ENCODE measurements at regions not wholly inside any gene's neighbourhood (a gene's known extent, or its start where the extent isn't known, plus 50 kb on each side); places are given as distances from the start of the nearest gene placed in this dataset.

DNA sequence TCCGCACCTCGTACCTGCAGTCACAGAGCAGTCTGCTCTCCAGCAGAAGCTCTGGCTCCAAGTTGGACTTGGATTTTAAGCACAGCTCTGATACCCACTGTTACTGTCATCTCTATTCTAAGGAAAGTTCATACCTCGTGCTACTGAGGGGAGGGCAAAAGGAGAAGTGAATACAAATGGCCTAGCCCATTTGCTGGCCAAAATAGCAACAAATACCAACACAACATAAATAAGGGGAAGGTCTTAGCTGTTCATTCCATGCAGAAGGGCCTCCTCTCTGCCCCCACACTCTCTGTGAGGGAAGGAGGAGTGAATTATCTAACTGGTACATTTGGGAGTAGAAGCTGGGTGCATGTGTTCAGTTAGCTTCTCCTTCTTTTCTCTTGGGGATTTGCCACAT, 739.4 kb upstream of the RAB6C start:
- H2AFZ ChIP-seq = no peak overlapping the region
- H3K9me3 ChIP-seq (ENCODE audit: low read depth) = no peaks in the 10 kb centered on the region
- TF ChIP-seq EZH2 (IDR thresholded peaks at IDR 0.05; ENCODE audit: borderline replicate concordance) = no peak
- TF ChIP-seq EZH2phosphoT487 (IDR thresholded peaks at IDR 0.05; ENCODE audit: low read depth, severe bottlenecking, unreplicated experiment) = no peak
- TF ChIP-seq, protein P1, sequence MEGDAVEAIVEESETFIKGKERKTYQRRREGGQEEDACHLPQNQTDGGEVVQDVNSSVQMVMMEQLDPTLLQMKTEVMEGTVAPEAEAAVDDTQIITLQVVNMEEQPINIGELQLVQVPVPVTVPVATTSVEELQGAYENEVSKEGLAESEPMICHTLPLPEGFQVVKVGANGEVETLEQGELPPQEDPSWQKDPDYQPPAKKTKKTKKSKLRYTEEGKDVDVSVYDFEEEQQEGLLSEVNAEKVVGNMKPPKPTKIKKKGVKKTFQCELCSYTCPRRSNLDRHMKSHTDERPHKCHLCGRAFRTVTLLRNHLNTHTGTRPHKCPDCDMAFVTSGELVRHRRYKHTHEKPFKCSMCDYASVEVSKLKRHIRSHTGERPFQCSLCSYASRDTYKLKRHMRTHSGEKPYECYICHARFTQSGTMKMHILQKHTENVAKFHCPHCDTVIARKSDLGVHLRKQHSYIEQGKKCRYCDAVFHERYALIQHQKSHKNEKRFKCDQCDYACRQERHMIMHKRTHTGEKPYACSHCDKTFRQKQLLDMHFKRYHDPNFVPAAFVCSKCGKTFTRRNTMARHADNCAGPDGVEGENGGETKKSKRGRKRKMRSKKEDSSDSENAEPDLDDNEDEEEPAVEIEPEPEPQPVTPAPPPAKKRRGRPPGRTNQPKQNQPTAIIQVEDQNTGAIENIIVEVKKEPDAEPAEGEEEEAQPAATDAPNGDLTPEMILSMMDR (IDR thresholded peaks at IDR 0.05; ENCODE audit: poor library complexity) = no peak
- no peaks in the 10 kb centered on the region for H4K20me1 ChIP-seq (ENCODE audit: insufficient read depth, poor library complexity, severe bottlenecking)
- no peak overlapping the region for H3K27ac ChIP-seq
- WGBS (ENCODE audit: low lambda C conversion rate, missing lambda C conversion rate) = 95% methylated on average over 3 of the region's 3 CpGs
- no peaks in the 10 kb centered on the region for H3K36me3 ChIP-seq (replicated peaks; ENCODE audit: insufficient read depth, low read depth)
- H3K27me3 ChIP-seq = no peaks in the 10 kb centered on the region
- no peak overlapping the region for H3K4me2 ChIP-seq
- no peaks in the 10 kb centered on the region for H3K4me1 ChIP-seq (ENCODE audit: insufficient read depth)
- no peaks in the 10 kb centered on the region for H3K9me2 ChIP-seq (replicated peaks; ENCODE audit: insufficient read depth)
- no peak overlapping the region for H3K4me3 ChIP-seq
- no peaks in the 10 kb centered on the region for H3K79me2 ChIP-seq
- DNase-seq (ENCODE audit: low spot score) = no peak

DNA sequence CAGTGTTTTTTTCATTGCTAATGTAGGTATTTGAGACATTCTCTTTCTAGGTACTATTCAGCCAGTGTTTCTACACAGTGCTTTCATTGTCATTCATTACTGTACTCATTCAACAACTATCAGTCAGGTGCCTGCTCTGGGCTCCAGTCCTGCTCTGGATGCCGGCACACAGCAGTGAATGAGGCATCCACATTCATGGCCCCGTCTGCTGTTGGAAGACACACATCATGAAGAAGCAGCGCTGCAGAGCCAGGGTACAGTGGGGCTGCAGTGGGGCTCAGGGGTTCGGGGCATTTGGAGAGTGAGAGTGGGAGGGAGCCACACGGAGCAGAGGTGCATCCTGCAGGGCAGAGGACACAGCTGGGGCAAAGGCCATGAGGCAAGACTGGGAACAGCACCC, 737.2 kb upstream of the RAB6C start:
- H2AFZ ChIP-seq = no peak overlapping the region
- H3K27me3 ChIP-seq = no peaks in the 10 kb centered on the region
- no peaks in the 10 kb centered on the region for H3K4me1 ChIP-seq (ENCODE audit: insufficient read depth)
- H3K4me3 ChIP-seq = no peak overlapping the region
- no peak for DNase-seq (ENCODE audit: low spot score)
- TF ChIP-seq, protein P1 (IDR thresholded peaks at IDR 0.05; ENCODE audit: poor library complexity) = no peak
- TF ChIP-seq EZH2 (IDR thresholded peaks at IDR 0.05; ENCODE audit: borderline replicate concordance) (no peak), EZH2phosphoT487 (IDR thresholded peaks at IDR 0.05; ENCODE audit: low read depth, severe bottlenecking, unreplicated experiment) (no peak)
- no peak overlapping the region for H3K27ac ChIP-seq
- 82% methylated on average over 5 of the region's 5 CpGs for WGBS (ENCODE audit: low lambda C conversion rate, missing lambda C conversion rate)
- H3K9me3 ChIP-seq (ENCODE audit: low read depth) = no peaks in the 10 kb centered on the region
- no peak overlapping the region for H3K4me2 ChIP-seq
- H3K79me2 ChIP-seq = no peaks in the 10 kb centered on the region
- no peaks in the 10 kb centered on the region for H3K9me2 ChIP-seq (replicated peaks; ENCODE audit: insufficient read depth)
- H4K20me1 ChIP-seq (ENCODE audit: insufficient read depth, poor library complexity, severe bottlenecking) = no peaks in the 10 kb centered on the region
- H3K36me3 ChIP-seq (replicated peaks; ENCODE audit: insufficient read depth, low read depth) = no peaks in the 10 kb centered on the region

DNA sequence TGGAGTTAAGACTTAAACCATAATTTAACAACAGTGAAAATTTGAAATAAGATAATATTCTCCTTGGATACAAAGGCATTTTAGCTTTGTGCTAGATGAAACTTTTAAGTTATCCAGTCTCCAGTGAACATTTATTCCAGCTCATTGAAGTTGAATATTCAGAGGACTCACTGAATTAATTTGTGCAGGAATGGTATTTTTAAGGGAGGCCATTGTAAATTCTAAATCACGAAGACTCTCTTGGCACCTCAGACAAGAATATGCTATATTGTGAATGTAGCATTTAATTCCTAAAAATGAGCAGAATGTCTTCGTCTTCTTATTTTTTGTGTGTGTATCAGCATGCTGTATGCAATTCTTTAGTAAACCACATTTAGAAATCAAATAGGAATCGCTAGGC, 731.7 kb upstream of the RAB6C start:
- H3K9me2 ChIP-seq (replicated peaks; ENCODE audit: insufficient read depth) = no peaks in the 10 kb centered on the region
- H3K4me2 ChIP-seq = no peak overlapping the region
- H3K27ac ChIP-seq = no peak overlapping the region
- WGBS (ENCODE audit: low lambda C conversion rate, missing lambda C conversion rate) = 93% methylated on average over 3 of the region's 3 CpGs
- no peaks in the 10 kb centered on the region for H3K4me1 ChIP-seq (ENCODE audit: insufficient read depth)
- no peaks in the 10 kb centered on the region for H3K27me3 ChIP-seq
- H4K20me1 ChIP-seq (ENCODE audit: insufficient read depth, poor library complexity, severe bottlenecking) = no peaks in the 10 kb centered on the region
- H3K36me3 ChIP-seq (replicated peaks; ENCODE audit: insufficient read depth, low read depth) = no peaks in the 10 kb centered on the region
- H3K4me3 ChIP-seq = no peak overlapping the region
- no peaks in the 10 kb centered on the region for H3K9me3 ChIP-seq (ENCODE audit: low read depth)
- no peak overlapping the region for H2AFZ ChIP-seq
- no peaks in the 10 kb centered on the region for H3K79me2 ChIP-seq
- TF ChIP-seq EZH2 (IDR thresholded peaks at IDR 0.05; ENCODE audit: borderline replicate concordance) (no peak), EZH2phosphoT487 (IDR thresholded peaks at IDR 0.05; ENCODE audit: low read depth, severe bottlenecking, unreplicated experiment) (no peak)
- TF ChIP-seq, protein P1 (IDR thresholded peaks at IDR 0.05; ENCODE audit: poor library complexity) = no peak
- DNase-seq (ENCODE audit: low spot score) = no peak

DNA sequence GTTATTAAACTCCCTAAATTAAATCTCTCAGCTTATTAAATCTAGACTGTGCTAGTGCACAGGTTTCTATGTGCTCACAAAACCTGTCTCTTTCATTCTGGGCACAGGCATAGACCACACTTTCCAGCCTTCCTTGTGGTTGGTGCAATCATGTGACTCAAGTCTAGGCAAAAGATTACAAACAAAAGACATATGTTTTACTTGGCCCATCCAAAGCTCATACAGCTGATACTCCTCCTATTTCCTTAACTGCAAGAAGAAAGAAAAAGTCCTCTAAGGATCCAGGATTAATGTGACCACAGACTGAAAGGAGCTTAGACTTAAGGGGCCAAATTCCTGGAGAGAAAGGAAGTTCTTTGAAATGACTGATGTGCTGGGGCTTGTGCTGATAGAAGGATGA, 731.3 kb upstream of the RAB6C start:
- no peaks in the 10 kb centered on the region for H3K9me2 ChIP-seq (replicated peaks; ENCODE audit: insufficient read depth)
- H3K9me3 ChIP-seq (ENCODE audit: low read depth) = no peaks in the 10 kb centered on the region
- TF ChIP-seq, protein P1 (IDR thresholded peaks at IDR 0.05; ENCODE audit: poor library complexity) = no peak
- TF ChIP-seq EZH2 (IDR thresholded peaks at IDR 0.05; ENCODE audit: borderline replicate concordance) = no peak
- TF ChIP-seq EZH2phosphoT487 (IDR thresholded peaks at IDR 0.05; ENCODE audit: low read depth, severe bottlenecking, unreplicated experiment) = no peak
- H4K20me1 ChIP-seq (ENCODE audit: insufficient read depth, poor library complexity, severe bottlenecking) = no peaks in the 10 kb centered on the region
- DNase-seq (ENCODE audit: low spot score) = no peak
- H2AFZ ChIP-seq = no peak overlapping the region
- H3K27me3 ChIP-seq = no peaks in the 10 kb centered on the region
- no peaks in the 10 kb centered on the region for H3K79me2 ChIP-seq
- H3K4me3 ChIP-seq = no peak overlapping the region
- H3K36me3 ChIP-seq (replicated peaks; ENCODE audit: insufficient read depth, low read depth) = no peaks in the 10 kb centered on the region
- no peak overlapping the region for H3K27ac ChIP-seq
- H3K4me1 ChIP-seq (ENCODE audit: insufficient read depth) = no peaks in the 10 kb centered on the region
- no peak overlapping the region for H3K4me2 ChIP-seq
